ENCODE measurements at regions not wholly inside any gene's neighbourhood (a gene's known extent, or its start where the extent isn't known, plus 50 kb on each side); places are given as distances from the start of the nearest gene placed in this dataset.

- no peak for TF ChIP-seq ZNF488 (tag by site-specific recombination; IDR thresholded peaks at IDR 0.05)
- no peak for TF ChIP-seq ZNF514 (tag by site-specific recombination; IDR thresholded peaks at IDR 0.05)
- TF ChIP-seq MEIS1 (CRISPR knock-in tag; IDR thresholded peaks at IDR 0.05; ENCODE audit: borderline replicate concordance) = no peak
- no peak for TF ChIP-seq GLI4 (tag by site-specific recombination; IDR thresholded peaks at IDR 0.05)
- no peak for TF ChIP-seq HOXD13 (CRISPR knock-in tag; IDR thresholded peaks at IDR 0.05; ENCODE audit: borderline replicate concordance)
- no peak for TF ChIP-seq ZNF362 (tag by site-specific recombination; IDR thresholded peaks at IDR 0.05)
Measured at GRCh38 chr2:198776616-198777406, 680.9 kb downstream of the SATB2 start (continued).

- ChIA-PET CTCF (interaction anchor here (0.6 kb wide), 1 partner anchor 831 kb away, joined by 3 read pairs; no protein-coding TSS in a partner anchor), POLR2A (no interaction called here)
- no peaks in the 10 kb centered on the region for H3K9me3 ChIP-seq (ENCODE audit: control insufficient read depth, insufficient read depth, low read depth, low read length)
- H3K36me3 ChIP-seq (ENCODE audit: control insufficient read depth in 2 of 2, insufficient read depth in 1 of 2, low read length in 2 of 2) = no peaks in the 10 kb centered on the region
- H3K4me1 ChIP-seq (ENCODE audit: control insufficient read depth, insufficient read depth, low read length) = no peaks in the 10 kb centered on the region
- TF ChIP-seq BCL11B (tag by site-specific recombination; IDR thresholded peaks at IDR 0.05; ENCODE audit: low read depth) = no peak
- TF ChIP-seq ZNF791 (tag by site-specific recombination; IDR thresholded peaks at IDR 0.05) = no peak
- no peak for TF ChIP-seq ZNF792 (tag by site-specific recombination; IDR thresholded peaks at IDR 0.05)
- no peak overlapping the region for H3K4me3 ChIP-seq (ENCODE audit: low read depth, low read length)
- H3K27ac ChIP-seq (ENCODE audit: extremely low read depth, low read depth, low read length) = no peak overlapping the region
Measured at GRCh38 chr2:198775737-198776136, 682.0 kb downstream of the SATB2 start.

DNA sequence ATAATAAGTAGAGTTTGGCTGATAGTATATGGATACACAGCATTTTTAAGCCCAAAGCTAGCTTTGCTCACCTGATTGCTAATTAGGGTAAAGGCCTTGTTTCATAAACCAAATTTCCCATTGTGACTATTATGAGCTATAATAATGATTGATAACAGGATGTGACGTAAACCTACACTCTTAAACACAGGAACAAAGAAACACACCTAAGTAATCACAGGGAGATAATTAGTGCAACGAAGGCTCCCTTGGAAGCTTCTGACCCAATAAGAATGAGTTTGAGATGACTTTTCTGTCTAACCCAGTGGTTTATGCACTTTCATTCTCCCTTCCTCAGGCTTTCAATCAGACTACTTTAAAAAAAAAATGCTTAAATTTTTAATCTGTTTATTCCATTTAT lies 683.2 kb downstream of the SATB2 start:
- ChIA-PET POLR2A (no interaction called here), CTCF (interaction anchor here (0.6 kb wide), 1 partner anchor 476 kb away, joined by 3 read pairs; no protein-coding TSS in a partner anchor)
- Histone ChIP-seq H3K36me3 (ENCODE audit: control insufficient read depth in 2 of 2, insufficient read depth in 1 of 2, low read length in 2 of 2) (no peaks in the 10 kb centered on the region), H3K9me3 (ENCODE audit: control insufficient read depth, insufficient read depth, low read depth, low read length) (no peaks in the 10 kb centered on the region), H3K4me1 (ENCODE audit: control insufficient read depth, insufficient read depth, low read length) (no peaks in the 10 kb centered on the region), H3K4me3 (ENCODE audit: low read depth, low read length) (no peak overlapping the region), H3K27ac (ENCODE audit: extremely low read depth, low read depth, low read length) (no peak overlapping the region)
- TF ChIP-seq ZNF366 (tag by site-specific recombination; conservative IDR thresholded peaks at IDR 0.05) (no peak), SP7 (tag by site-specific recombination; IDR thresholded peaks at IDR 0.05) (no peak), ZNF585B (tag by site-specific recombination; IDR thresholded peaks at IDR 0.05) (no peak), INSM2 (tag by site-specific recombination; IDR thresholded peaks at IDR 0.05) (no peak), KLF7 (tag by site-specific recombination; IDR thresholded peaks at IDR 0.05; ENCODE audit: borderline replicate concordance) (no peak), ZNF580 (tag by site-specific recombination; IDR thresholded peaks at IDR 0.05) (no peak), ZNF112 (tag by site-specific recombination; IDR thresholded peaks at IDR 0.05) (no peak), SALL2 (tag by site-specific recombination; IDR thresholded peaks at IDR 0.05; ENCODE audit: borderline replicate concordance) (no peak), ZBTB17 (tag by site-specific recombination; IDR thresholded peaks at IDR 0.05) (no peak), ZNF2 (tag by site-specific recombination; IDR thresholded peaks at IDR 0.05) (no peak), ZIC2 (tag by site-specific recombination; IDR thresholded peaks at IDR 0.05) (no peak), GLIS2 (tag by site-specific recombination; IDR thresholded peaks at IDR 0.05) (no peak)
- TF ChIP-seq, protein P1, sequence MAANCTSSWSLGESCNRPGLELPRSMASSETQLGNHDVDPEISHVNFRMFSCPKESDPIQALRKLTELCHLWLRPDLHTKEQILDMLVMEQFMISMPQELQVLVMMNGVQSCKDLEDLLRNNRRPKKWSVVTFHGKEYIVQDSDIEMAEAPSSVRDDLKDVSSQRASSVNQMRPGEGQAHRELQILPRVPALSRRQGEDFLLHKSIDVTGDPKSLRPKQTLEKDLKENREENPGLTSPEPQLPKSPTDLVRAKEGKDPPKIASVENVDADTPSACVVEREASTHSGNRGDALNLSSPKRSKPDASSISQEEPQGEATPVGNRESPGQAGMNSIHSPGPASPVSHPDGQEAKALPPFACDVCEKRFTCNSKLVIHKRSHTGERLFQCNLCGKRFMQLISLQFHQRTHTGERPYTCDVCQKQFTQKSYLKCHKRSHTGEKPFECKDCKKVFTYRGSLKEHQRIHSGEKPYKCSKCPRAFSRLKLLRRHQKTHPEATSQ (tag by site-specific recombination; IDR thresholded peaks at IDR 0.05) = no peak
